Endothelial cell of umbilical vein (primary cell): ENCODE measurements at regions not wholly inside any gene's neighbourhood (a gene's known extent, or its start where the extent isn't known, plus 50 kb on each side); places are given as distances from the start of the nearest gene placed in this dataset.

Source experiments
- BruUV-seq: library from RNA; stranded (reverse); fragments of 400-500 nt; replicated peaks from 2 replicates; lab custom pipeline; 2021; lab: Mats Ljungman, UMichigan
- CTCF ChIA-PET: fragments of 300-600, 350-600 bp; sonication (Branson Sonifier 250); formaldehyde crosslinking; loops from one replicate; lab custom pipeline; 2021; ENCODE audit warnings: antibody characterized with exemption, inconsistent platforms; lab: Charles Lee
- POLR2A ChIA-PET: fragments of 300-600, 350-600 bp; sonication (Branson Sonifier 250); formaldehyde crosslinking; loops from one replicate; lab custom pipeline; 2021; ENCODE audit warnings: antibody characterized with exemption, inconsistent platforms; lab: Charles Lee
- DNase-seq: peaks from one replicate; pipeline ENCODE4 v3.0.0-alpha.2; 2011; ENCODE audit warnings: low read depth, low spot score
- FAIRE-seq: peaks from 2 replicates; lab custom pipeline; 2011; peaks lifted over from hg19 to GRCh38; lab: Jason Lieb, UNC
- H2AFZ ChIP-seq: 2 replicates; pipeline ENCODE4 v1.6.0; 2012; ENCODE audit warnings: low read depth, low read length, control low read depth, inconsistent platforms
- H3K27ac ChIP-seq: 2 replicates; pipeline ENCODE4 v1.5.1; 2011; ENCODE audit warnings: low read depth, mild to moderate bottlenecking, control low read depth, low read length, moderate library complexity; ENCODE audit not compliant: insufficient read depth
- H3K27me3 ChIP-seq, 2 experiments: 2 replicates each; pipeline versions ENCODE4 v1.6.0 to v1.6.1; 2011; ENCODE audit warnings: low read length in 2 of 2, mixed read lengths in 1 of 2; ENCODE audit not compliant: control insufficient read depth in 2 of 2, insufficient read depth in 2 of 2
- H3K36me3 ChIP-seq, 2 experiments: 2 replicates in 1 of 2; 3 replicates in 1 of 2; pipeline ENCODE4 v1.5.1; 2011; ENCODE audit warnings: low read length in 2 of 2, mild to moderate bottlenecking in 1 of 2, moderate library complexity in 1 of 2; ENCODE audit not compliant: control insufficient read depth in 2 of 2, insufficient read depth in 2 of 2; ENCODE audit errors: extremely low read depth in 1 of 2
- H3K4me1 ChIP-seq: 3 replicates; pipeline ENCODE4 v1.5.1; 2011; ENCODE audit warnings: mild to moderate bottlenecking, low read length; ENCODE audit not compliant: control insufficient read depth, insufficient read depth; ENCODE audit errors: extremely low read depth
- H3K4me2 ChIP-seq: 2 replicates; pipeline ENCODE4 v1.6.1; 2011; ENCODE audit warnings: low read length, control low read depth, mixed read lengths; ENCODE audit not compliant: insufficient read depth
- H3K4me3 ChIP-seq, 3 experiments: fragments of 200-600 bp in 1 of 3; sonication (generic), shearing (Covaris generic) in 1 of 3; replicated peaks in 1 of 3; 2 replicates each; pipeline ENCODE4 v1.5.1; 2011 to 2016; ENCODE audit warnings: control low read depth in 3 of 3, low read length in 3 of 3, mild to moderate bottlenecking in 2 of 3, inconsistent platforms in 1 of 3, low read depth in 1 of 3, moderate library complexity in 1 of 3; ENCODE audit not compliant: insufficient read depth in 1 of 3
- H3K79me2 ChIP-seq: 2 replicates; pipeline ENCODE4 v1.6.0; 2012; ENCODE audit warnings: low read length, inconsistent platforms; ENCODE audit not compliant: control insufficient read depth, insufficient read depth
- H3K9ac ChIP-seq: replicated peaks from 2 replicates; pipeline ENCODE3; 2011; ENCODE audit warnings: low read length, control low read depth; ENCODE audit not compliant: insufficient read depth; ENCODE audit errors: extremely low read depth
- H3K9me1 ChIP-seq: replicated peaks from 3 replicates; pipeline ENCODE4 v1.6.0; 2011; ENCODE audit warnings: mild to moderate bottlenecking, low read length; ENCODE audit not compliant: control insufficient read depth, insufficient read depth; ENCODE audit errors: extremely low read depth
- H3K9me3 ChIP-seq: replicated peaks from 2 replicates; pipeline ENCODE4 v1.5.1; 2012; ENCODE audit warnings: low read length, inconsistent platforms; ENCODE audit not compliant: control insufficient read depth, insufficient read depth
- H4K20me1 ChIP-seq: replicated peaks from 2 replicates; pipeline ENCODE3; 2011; ENCODE audit warnings: mild to moderate bottlenecking, low read length; ENCODE audit not compliant: control insufficient read depth, insufficient read depth; ENCODE audit errors: extremely low read depth
- EZH2 ChIP-seq: IDR thresholded peaks from 2 replicates; pipeline ENCODE4 v1.6.1; 2012; ENCODE audit warnings: borderline replicate concordance, low read depth, mild to moderate bottlenecking, moderate library complexity, low read length, inconsistent platforms; ENCODE audit not compliant: severe bottlenecking
- FOS ChIP-seq: IDR thresholded peaks from 2 replicates; pipeline ENCODE4 v1.6.1; 2011; ENCODE audit warnings: mild to moderate bottlenecking, low read length, moderate library complexity, borderline replicate concordance; ENCODE audit not compliant: insufficient read depth
- GATA2 ChIP-seq: IDR thresholded peaks from 2 replicates; pipeline ENCODE4 v1.7.0; 2011; ENCODE audit warnings: low read depth, mild to moderate bottlenecking, moderate library complexity, mixed read lengths, low read length; ENCODE audit not compliant: insufficient read length, insufficient read depth
- JUN ChIP-seq: IDR thresholded peaks from 2 replicates; pipeline ENCODE4 v1.6.1; 2011; ENCODE audit warnings: borderline replicate concordance, low read depth; ENCODE audit not compliant: insufficient read length, insufficient read depth
- MYC ChIP-seq: IDR thresholded peaks from one replicate; pipeline ENCODE4 v1.6.1; 2011; ENCODE audit warnings: mild to moderate bottlenecking, low read depth, low read length
- POLR2A ChIP-seq: IDR thresholded peaks from 2 replicates; pipeline ENCODE4 v1.6.1; 2012; ENCODE audit warnings: low read depth, mild to moderate bottlenecking, control low read depth, low read length
- POLR2AphosphoS5 ChIP-seq: IDR thresholded peaks from 2 replicates; pipeline ENCODE4 v1.6.1; 2012; ENCODE audit warnings: low read depth, mild to moderate bottlenecking, control low read depth, low read length, moderate library complexity; ENCODE audit not compliant: insufficient read depth
- dilution Hi-C: fragments of 300-500 bp; cut with MboI; formaldehyde crosslinking; loops from one replicate; pipeline ENCODE4 v1.15.0; 2019; ENCODE audit warnings: low sequenced_read_pairs; ENCODE audit not compliant: extremely low pct_ligation_motif_present
- intact Hi-C: fragments of 100-400 bp; cut with micrococcal nuclease; formaldehyde crosslinking; loops from one replicate; pipeline ENCODE4 v1.10.0; 2022
- TF ChIP-seq, protein P1 (sequence below): IDR thresholded peaks from 2 replicates; pipeline ENCODE4 v1.6.1; 2011; ENCODE audit not compliant: insufficient read depth, insufficient read length

DNA sequence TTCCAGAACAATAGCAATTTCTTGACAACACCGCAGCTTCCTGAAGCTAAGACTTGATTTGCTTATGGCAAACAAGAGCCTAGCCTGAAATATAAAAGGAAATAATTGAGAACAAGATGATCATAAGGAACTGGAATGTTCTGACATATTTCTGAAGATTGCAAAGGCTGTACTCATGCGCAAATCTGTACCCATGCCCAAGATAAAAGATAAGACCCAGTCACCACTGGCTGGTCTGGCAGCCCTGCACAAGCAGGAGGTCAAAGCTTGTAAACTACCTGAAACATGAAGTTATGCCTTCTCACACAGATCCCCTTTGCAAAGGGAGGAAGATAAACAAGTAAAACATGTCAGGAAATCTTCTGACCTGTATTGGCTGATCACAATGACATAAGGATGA is 160.8 kb upstream of the GYPC start:
- no peaks in the 10 kb centered on the region for H3K79me2 ChIP-seq
- H3K27me3 ChIP-seq, result no peaks in the 10 kb centered on the region
- no peak overlapping the region for H3K4me3 ChIP-seq
- CTCF ChIA-PET, result no interaction called here
- dilution Hi-C loops, result no loop called here
- FAIRE-seq, result no peak
- H3K9me3 ChIP-seq, result no peaks in the 10 kb centered on the region
- no peak for DNase-seq
- BruUV-seq, result no TSS peak
- H4K20me1 ChIP-seq, result no peaks in the 10 kb centered on the region
- H3K27ac ChIP-seq, result no peak overlapping the region
- intact Hi-C loops, result no loop called here
- POLR2A ChIA-PET, result no interaction called here
- no peaks in the 10 kb centered on the region for H3K4me1 ChIP-seq
- no peak for TF ChIP-seq POLR2AphosphoS5
- TF ChIP-seq FOS, result no peak
- TF ChIP-seq POLR2A, result no peak
- no peak for TF ChIP-seq JUN
- TF ChIP-seq GATA2, result no peak
- TF ChIP-seq, protein P1, sequence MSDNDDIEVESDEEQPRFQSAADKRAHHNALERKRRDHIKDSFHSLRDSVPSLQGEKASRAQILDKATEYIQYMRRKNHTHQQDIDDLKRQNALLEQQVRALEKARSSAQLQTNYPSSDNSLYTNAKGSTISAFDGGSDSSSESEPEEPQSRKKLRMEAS, result no peak
- TF ChIP-seq EZH2, result no peak
- H3K4me2 ChIP-seq, result no peak overlapping the region
- no peak overlapping the region for H3K9ac ChIP-seq
- no peaks in the 10 kb centered on the region for H3K36me3 ChIP-seq
- H3K9me1 ChIP-seq, result no peaks in the 10 kb centered on the region
- no peak overlapping the region for H2AFZ ChIP-seq

DNA sequence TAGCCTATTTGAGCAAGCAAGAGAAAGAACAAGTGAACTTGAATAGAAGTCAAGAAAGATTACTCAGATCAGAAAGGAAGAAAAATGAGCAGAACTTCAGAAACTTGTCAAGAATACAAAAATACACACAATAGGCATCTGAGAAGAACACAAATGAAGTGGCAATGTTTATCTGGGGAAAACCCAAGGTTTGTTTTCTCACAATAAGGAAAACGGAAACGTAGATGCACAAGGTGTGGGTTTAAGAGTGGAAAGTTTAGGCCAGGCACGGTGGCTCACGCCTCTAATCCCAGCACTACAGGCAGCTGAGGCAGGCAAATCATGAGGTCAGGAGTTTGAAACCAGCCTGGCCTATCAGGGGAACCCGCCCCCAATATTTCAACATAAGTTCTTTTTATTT is 159.5 kb upstream of the GYPC start:
- Histone ChIP-seq H3K27me3 (no peaks in the 10 kb centered on the region), H3K9me1 (no peaks in the 10 kb centered on the region), H3K4me2 (no peak overlapping the region), H3K9ac (no peak overlapping the region), H3K4me1 (no peaks in the 10 kb centered on the region), H3K79me2 (no peaks in the 10 kb centered on the region), H3K27ac (no peak overlapping the region), H4K20me1 (no peaks in the 10 kb centered on the region), H3K9me3 (no peaks in the 10 kb centered on the region), H3K36me3 (no peaks in the 10 kb centered on the region), H2AFZ (no peak overlapping the region), H3K4me3 (no peak overlapping the region)
- FAIRE-seq (no peak), DNase-seq (no peak)
- dilution Hi-C loops, result no loop called here
- TF ChIP-seq EZH2 (no peak), MYC (no peak), GATA2 (no peak)
- intact Hi-C loops, result no loop called here
- POLR2A ChIA-PET, result no interaction called here
- BruUV-seq, result no TSS peak
- CTCF ChIA-PET, result no interaction called here
